Uterus (tissue), 3 donors: ENCODE measurements at regions not wholly inside any gene's neighbourhood (a gene's known extent, or its start where the extent isn't known, plus 50 kb on each side); places are given as distances from the start of the nearest gene placed in this dataset.

ENCODE experiments used
- DNase-seq, 2 donors: peaks; one replicate each; pipeline ENCODE4 v3.0.0-alpha.2; 2019 to 2020
- H3K27ac ChIP-seq, 2 donors: fragments of 200-600 bp; sonication (generic); 1 replicate in 1 of 2; 2 replicates in 1 of 2; pipeline ENCODE4 v1.5.1; 2016 to 2018
- H3K27me3 ChIP-seq, 2 donors: fragments of 200-600 bp; sonication (generic); one replicate each; pipeline ENCODE4 v1.5.1; 2018 to 2019; ENCODE audit warnings: control low read depth in 1 of 2
- H3K36me3 ChIP-seq, 2 donors: fragments of 200-600 bp; sonication (generic); one replicate each; pipeline ENCODE4 v1.5.1; 2019; ENCODE audit warnings: control low read depth in 1 of 2
- H3K4me1 ChIP-seq, 2 donors: fragments of 200-600 bp; sonication (generic); one replicate each; pipeline ENCODE4 v1.5.1; 2018 to 2019; ENCODE audit warnings: control low read depth in 1 of 2
- H3K4me3 ChIP-seq, 2 donors: fragments of 200-600 bp; sonication (generic); 1 replicate in 1 of 2; 2 replicates in 1 of 2; pipeline ENCODE4 v1.5.1; 2018 to 2019; ENCODE audit warnings: mild to moderate bottlenecking in 1 of 2
- H3K9me3 ChIP-seq, 2 donors: fragments of 200-600 bp; sonication (generic); one replicate each; pipeline ENCODE4 v1.5.1; 2019; ENCODE audit warnings: control low read depth in 1 of 2
- POLR2A ChIP-seq, 2 donors: fragments of 450-650 bp; IDR thresholded peaks; one replicate each; pipeline ENCODE4 v1.6.1; 2016; ENCODE audit warnings: antibody characterized with exemption in 2 of 2, mild to moderate bottlenecking in 1 of 2, moderate library complexity in 1 of 2
- intact Hi-C: fragments of 100-400 bp; cut with DNase I; formaldehyde crosslinking; loops from one replicate; pipeline ENCODE4 v1.15.1; 2023; ENCODE audit warnings: low total_unique reads
- TF ChIP-seq, protein P1 (sequence below), 4 experiments: fragments of 200-600 bp in 2 of 4; fragments of 450-650 bp in 2 of 4; sonication (generic) in 2 of 4; IDR thresholded peaks; one replicate each; pipeline ENCODE4 v1.5.1; 2016 to 2019; ENCODE audit warnings: antibody characterized with exemption in 4 of 4, mild to moderate bottlenecking in 2 of 4, moderate library complexity in 1 of 4
- donor health status: DM: yes; HTN: yes; CAD: no.

DNA sequence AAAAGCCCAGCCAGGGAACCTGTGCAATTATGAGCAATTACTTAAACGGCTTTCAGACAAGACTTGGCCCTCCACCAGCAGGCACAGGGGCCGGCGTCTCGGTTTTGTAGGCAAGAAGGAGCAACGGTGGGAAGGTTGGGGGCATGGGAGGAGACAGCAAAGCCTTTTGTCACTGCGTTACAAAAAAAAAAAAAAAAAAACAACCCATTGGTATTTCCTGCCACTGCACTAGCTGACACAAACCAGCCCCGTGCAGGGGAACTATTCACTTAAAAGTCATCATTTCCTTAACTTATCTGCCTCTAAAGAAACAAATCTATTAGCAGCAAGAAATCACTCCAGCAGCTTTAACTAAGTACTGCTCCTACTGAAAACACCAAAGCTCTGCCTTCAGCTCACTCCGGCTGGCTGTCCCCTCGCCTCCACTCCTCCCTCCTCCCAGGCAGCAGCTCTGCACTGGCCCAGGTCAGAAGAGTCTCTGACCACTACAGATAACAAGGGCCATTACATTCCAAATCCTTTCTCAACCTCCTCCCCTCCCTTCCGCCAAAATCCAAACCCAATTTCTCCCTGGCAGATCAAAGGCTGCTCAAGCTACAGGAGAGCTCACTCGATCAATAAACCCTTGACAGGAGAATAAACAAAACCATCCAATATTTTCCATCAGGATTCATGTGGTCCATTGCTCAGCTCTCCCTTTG, 105.2 kb upstream of the CDKN3 start:
- Histone ChIP-seq H3K36me3 (no peaks in the 10 kb centered on the region), H3K4me3 (no peak overlapping the region), H3K9me3 (no peaks in the 10 kb centered on the region), H3K27ac (no peak overlapping the region), H3K4me1 (no peaks in the 10 kb centered on the region), H3K27me3 (no peaks in the 10 kb centered on the region)
- DNase-seq: no peak
- TF ChIP-seq POLR2A (IDR thresholded peaks at IDR 0.05): no peak
- TF ChIP-seq, protein P1, sequence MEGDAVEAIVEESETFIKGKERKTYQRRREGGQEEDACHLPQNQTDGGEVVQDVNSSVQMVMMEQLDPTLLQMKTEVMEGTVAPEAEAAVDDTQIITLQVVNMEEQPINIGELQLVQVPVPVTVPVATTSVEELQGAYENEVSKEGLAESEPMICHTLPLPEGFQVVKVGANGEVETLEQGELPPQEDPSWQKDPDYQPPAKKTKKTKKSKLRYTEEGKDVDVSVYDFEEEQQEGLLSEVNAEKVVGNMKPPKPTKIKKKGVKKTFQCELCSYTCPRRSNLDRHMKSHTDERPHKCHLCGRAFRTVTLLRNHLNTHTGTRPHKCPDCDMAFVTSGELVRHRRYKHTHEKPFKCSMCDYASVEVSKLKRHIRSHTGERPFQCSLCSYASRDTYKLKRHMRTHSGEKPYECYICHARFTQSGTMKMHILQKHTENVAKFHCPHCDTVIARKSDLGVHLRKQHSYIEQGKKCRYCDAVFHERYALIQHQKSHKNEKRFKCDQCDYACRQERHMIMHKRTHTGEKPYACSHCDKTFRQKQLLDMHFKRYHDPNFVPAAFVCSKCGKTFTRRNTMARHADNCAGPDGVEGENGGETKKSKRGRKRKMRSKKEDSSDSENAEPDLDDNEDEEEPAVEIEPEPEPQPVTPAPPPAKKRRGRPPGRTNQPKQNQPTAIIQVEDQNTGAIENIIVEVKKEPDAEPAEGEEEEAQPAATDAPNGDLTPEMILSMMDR (IDR thresholded peaks at IDR 0.05): no peak
- intact Hi-C loops: no loop called here

DNA sequence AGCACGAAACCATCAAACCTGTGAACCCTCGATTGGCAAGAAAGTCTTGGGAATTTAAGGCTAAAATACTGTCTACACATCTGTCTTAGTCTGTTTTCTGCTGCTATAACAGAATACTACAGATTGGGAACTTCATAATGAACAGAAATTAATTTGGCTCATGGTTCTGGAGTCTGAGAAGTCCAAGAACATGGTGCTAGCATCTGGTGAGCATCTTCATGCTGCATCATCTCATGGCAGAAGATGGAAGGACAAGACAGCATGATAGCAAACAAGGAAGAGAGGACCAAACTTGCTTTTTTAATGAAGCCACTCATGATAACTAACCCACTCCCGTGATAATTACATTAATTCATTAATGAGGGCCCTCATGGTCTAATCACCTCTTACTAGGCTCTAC, 102.0 kb upstream of the CDKN3 start:
- TF ChIP-seq POLR2A (IDR thresholded peaks at IDR 0.05): no peak
- TF ChIP-seq, protein P1 (IDR thresholded peaks at IDR 0.05): no peak
- Histone ChIP-seq H3K27me3 (no peaks in the 10 kb centered on the region), H3K4me1 (no peaks in the 10 kb centered on the region), H3K4me3 (no peak overlapping the region), H3K36me3 (no peaks in the 10 kb centered on the region), H3K9me3 (no peaks in the 10 kb centered on the region), H3K27ac (no peak overlapping the region)
- intact Hi-C loops: no loop called here
- no peak for DNase-seq

DNA sequence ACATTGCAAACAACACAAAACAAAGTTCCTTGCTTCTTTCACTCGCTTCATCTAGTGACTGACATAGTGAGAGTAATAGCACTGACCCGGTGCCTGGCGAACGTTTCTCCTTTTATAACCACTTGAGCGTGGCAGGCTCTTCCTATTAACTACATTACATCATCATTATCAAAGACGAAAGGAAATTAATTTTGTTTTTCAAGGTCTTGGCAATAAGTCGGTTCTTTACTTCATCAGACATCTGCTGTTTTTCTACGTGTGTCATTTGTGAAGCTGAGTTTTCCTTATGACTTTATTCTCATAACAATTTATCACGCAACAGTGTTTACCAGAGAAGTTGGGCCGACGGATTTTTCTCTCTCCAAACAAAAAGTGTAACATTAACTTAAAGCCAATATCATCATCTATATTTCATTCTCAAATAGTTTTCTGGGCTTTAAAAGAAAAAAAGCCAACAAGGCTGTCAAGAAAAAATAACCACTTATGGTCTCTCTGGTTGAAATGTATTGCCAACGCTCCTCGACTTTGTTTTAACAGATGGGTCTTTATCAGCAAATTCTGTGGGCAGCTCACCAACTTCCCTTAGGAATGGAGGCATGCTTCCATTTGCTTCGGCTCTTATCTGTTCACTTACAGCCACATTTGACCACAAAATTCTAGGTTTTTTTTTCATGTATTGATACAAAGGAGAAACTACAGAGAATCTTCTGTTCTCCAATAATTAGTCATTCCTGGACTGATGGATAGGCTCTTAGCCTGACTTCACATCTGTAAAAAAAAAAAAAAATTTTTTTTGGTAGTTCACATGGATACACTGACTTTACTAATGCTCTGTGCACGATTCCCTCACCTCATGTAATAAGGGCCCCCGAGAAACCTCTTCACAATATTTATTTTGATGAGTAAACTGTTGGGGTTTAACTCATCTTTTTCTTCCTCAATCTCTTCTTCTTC, 97.1 kb upstream of the CDKN3 start:
- intact Hi-C loops: no loop called here
- DNase-seq: no peak
- H3K27ac ChIP-seq: no peak overlapping the region

DNA sequence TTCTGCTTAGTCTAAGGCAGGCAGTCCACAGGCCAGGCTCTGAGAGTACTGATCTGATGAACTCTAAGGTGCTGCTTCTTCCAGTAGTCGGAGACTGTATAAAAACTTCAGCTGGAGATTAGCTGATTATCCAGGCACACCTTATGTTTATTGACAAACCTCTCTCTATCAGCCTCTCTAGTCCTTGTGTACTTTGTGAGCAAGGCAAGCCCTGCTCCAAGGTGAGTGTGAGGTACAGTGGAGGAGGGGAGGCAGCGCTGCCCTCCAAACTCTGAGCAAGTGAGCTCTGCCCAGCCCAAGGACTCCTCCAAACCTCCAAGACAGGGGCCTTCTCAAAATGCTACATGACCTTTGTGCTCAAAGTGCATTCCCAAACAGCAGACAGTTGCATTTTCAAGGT, 95.9 kb upstream of the CDKN3 start:
- no peaks in the 10 kb centered on the region for H3K36me3 ChIP-seq
- H3K27me3 ChIP-seq: no peaks in the 10 kb centered on the region
- no peak for DNase-seq
- TF ChIP-seq, protein P1 (IDR thresholded peaks at IDR 0.05): no peak
- TF ChIP-seq POLR2A (IDR thresholded peaks at IDR 0.05): no peak
- intact Hi-C loops: no loop called here
- H3K9me3 ChIP-seq: no peaks in the 10 kb centered on the region
- no peaks in the 10 kb centered on the region for H3K4me1 ChIP-seq
- no peak overlapping the region for H3K4me3 ChIP-seq
- no peak overlapping the region for H3K27ac ChIP-seq

More for the DNA sequence above, 97.1 kb upstream of the CDKN3 start:
- no peaks in the 10 kb centered on the region for H3K4me1 ChIP-seq
- no peaks in the 10 kb centered on the region for H3K9me3 ChIP-seq
- no peaks in the 10 kb centered on the region for H3K36me3 ChIP-seq
- no peaks in the 10 kb centered on the region for H3K27me3 ChIP-seq
- TF ChIP-seq, protein P1 (IDR thresholded peaks at IDR 0.05): no peak
- no peak for TF ChIP-seq POLR2A (IDR thresholded peaks at IDR 0.05)
- H3K4me3 ChIP-seq: no peak overlapping the region

DNA sequence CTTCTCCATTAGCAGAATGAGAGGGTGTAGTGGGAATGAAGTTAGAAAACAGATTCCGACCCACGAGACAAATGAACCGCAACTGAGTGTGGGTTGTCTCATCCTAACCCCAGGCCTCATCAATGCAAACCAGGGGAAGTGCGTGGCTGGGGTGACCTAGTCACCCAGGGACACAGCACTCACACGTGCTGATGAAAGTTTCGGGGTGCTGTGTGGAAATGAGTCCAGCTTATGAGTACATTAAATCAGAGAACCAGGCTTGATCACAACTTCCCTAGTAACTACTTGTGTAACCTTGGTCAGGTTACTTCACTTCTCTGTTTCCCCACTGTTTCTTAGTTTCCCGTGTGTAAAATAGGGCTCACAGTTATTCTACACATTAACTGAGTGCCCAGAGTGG, 95.4 kb upstream of the CDKN3 start:
- Histone ChIP-seq H3K27ac (no peak overlapping the region), H3K36me3 (no peaks in the 10 kb centered on the region), H3K4me1 (no peaks in the 10 kb centered on the region), H3K4me3 (no peak overlapping the region), H3K27me3 (no peaks in the 10 kb centered on the region), H3K9me3 (no peaks in the 10 kb centered on the region)
- TF ChIP-seq POLR2A (IDR thresholded peaks at IDR 0.05): no peak
- no peak for DNase-seq
- intact Hi-C loops: no loop called here
